ENCODE measurements at regions not wholly inside any gene's neighbourhood (a gene's known extent, or its start where the extent isn't known, plus 50 kb on each side); places are given as distances from the start of the nearest gene placed in this dataset.

DNA sequence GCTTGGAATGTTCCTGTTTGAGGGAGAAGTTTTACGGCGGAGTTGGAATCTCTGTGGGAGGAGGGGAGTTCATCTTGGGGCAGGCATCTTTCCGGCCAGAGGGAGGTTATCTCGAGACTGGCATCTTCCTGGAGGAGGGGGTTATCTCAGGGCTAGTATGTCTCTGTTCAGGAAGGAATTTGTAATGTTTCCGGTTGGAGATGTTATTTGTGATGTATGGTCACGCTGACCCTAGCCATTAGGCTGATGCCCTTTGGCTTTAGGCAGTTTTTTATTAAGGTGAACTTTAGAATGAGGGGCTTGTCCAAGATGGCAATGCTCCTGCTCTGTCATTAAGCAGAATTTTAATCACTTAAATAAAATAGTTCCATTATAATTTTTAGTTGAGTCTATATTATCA, 449.7 kb downstream of the PCDH10 start:
- no peak overlapping the region for H3K4me2 ChIP-seq
- H3K27me3 ChIP-seq (ENCODE audit: insufficient read depth), result no peaks in the 10 kb centered on the region
- no peak for TF ChIP-seq RXRA (IDR thresholded peaks at IDR 0.05; ENCODE audit: borderline replicate concordance, low read depth)
- no peak for TF ChIP-seq TAF1 (IDR thresholded peaks at IDR 0.05; ENCODE audit: borderline replicate concordance, low read depth, low read length)
- TF ChIP-seq FOXJ3 (CRISPR knock-in tag; IDR thresholded peaks at IDR 0.05), result no peak
- TF ChIP-seq RAD21 (IDR thresholded peaks at IDR 0.05; ENCODE audit: low read length), result no peak
- no peak for TF ChIP-seq SIN3A (IDR thresholded peaks at IDR 0.05; ENCODE audit: borderline replicate concordance, low read depth, low read length)
- TF ChIP-seq GATA2 (CRISPR knock-in tag; IDR thresholded peaks at IDR 0.05), result no peak
- no peak for TF ChIP-seq FOXM1 (IDR thresholded peaks at IDR 0.05; ENCODE audit: low read depth)
- no peak overlapping the region for H3K9ac ChIP-seq
- DNase-seq, result no peak
- H3K4me3 ChIP-seq (ENCODE audit: low read depth in 2 of 2, low read length in 1 of 2), result no peak overlapping the region
- WGBS (ENCODE audit: low lambda C conversion rate), result 41% methylated on average over 6 of the region's 6 CpGs
- no peak overlapping the region for H3K27ac ChIP-seq (ENCODE audit: low read depth in 2 of 2, low read length in 1 of 2)
- POLR2A ChIA-PET, result no interaction called here
- no peaks in the 10 kb centered on the region for H3F3A ChIP-seq (replicated peaks; ENCODE audit: insufficient read depth)
- H4K20me1 ChIP-seq (ENCODE audit: insufficient read depth), result no peaks in the 10 kb centered on the region
- H3K4me1 ChIP-seq (ENCODE audit: control insufficient read depth in 1 of 2, insufficient read depth in 2 of 2, low read depth in 1 of 2, low read length in 1 of 2), result no peaks in the 10 kb centered on the region; a peak in 1 of 4 replicates
- H3K79me2 ChIP-seq (ENCODE audit: insufficient read depth), result no peaks in the 10 kb centered on the region
- H2AFZ ChIP-seq (ENCODE audit: low read depth), result no peak overlapping the region
- H3K9me2 ChIP-seq, result no peaks in the 10 kb centered on the region
- no peaks in the 10 kb centered on the region for H3K36me3 ChIP-seq (replicated peaks in 1 of 2; ENCODE audit: control insufficient read depth in 1 of 2, insufficient read depth in 2 of 2, low read length in 1 of 2)
- CTCF ChIA-PET, result no interaction called here
- no peaks in the 10 kb centered on the region for H3K9me3 ChIP-seq

DNA sequence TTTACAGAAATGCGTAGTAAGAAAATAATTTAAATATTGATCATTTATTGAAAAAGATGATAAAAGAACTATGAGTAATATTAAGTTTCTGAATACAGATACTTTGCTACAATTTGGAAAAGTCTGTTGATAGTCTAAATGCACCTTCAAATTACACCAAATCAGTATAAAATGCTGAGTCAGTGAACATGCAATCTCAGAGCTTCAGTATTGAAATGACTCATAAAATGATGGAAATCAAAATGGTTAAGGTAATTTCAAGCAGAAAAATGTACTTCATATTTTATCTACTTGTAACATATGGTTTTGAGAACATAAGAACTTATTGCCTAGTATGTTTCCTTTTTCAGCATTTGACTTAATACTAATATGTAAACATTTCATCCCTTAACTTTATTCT, 448.2 kb downstream of the PCDH10 start:
- DNase-seq, result no peak
- ChIA-PET POLR2A (no interaction called here), CTCF (no interaction called here)
- Histone ChIP-seq H2AFZ (ENCODE audit: low read depth) (no peak overlapping the region), H3K36me3 (replicated peaks in 1 of 2; ENCODE audit: control insufficient read depth in 1 of 2, insufficient read depth in 2 of 2, low read length in 1 of 2) (no peaks in the 10 kb centered on the region), H3K9ac (no peak overlapping the region), H3K4me3 (ENCODE audit: low read depth in 2 of 2, low read length in 1 of 2) (no peak overlapping the region), H3K4me1 (ENCODE audit: control insufficient read depth in 1 of 2, insufficient read depth in 2 of 2, low read depth in 1 of 2, low read length in 1 of 2) (no peaks in the 10 kb centered on the region; a peak in 1 of 4 replicates), H4K20me1 (ENCODE audit: insufficient read depth) (no peaks in the 10 kb centered on the region), H3K79me2 (ENCODE audit: insufficient read depth) (no peaks in the 10 kb centered on the region), H3K4me2 (no peak overlapping the region), H3F3A (replicated peaks; ENCODE audit: insufficient read depth) (no peaks in the 10 kb centered on the region), H3K27me3 (ENCODE audit: insufficient read depth) (no peaks in the 10 kb centered on the region), H3K9me2 (no peaks in the 10 kb centered on the region), H3K9me3 (no peaks in the 10 kb centered on the region), H3K27ac (ENCODE audit: low read depth in 2 of 2, low read length in 1 of 2) (no peak overlapping the region)
- TF ChIP-seq EZH2phosphoT487 (IDR thresholded peaks at IDR 0.05; ENCODE audit: borderline replicate concordance, low read depth) (no peak), RFX5 (IDR thresholded peaks at IDR 0.05; ENCODE audit: low read length) (no peak), TAF1 (IDR thresholded peaks at IDR 0.05; ENCODE audit: borderline replicate concordance, low read depth, low read length) (no peak), TEAD4 (IDR thresholded peaks at IDR 0.05; ENCODE audit: borderline replicate concordance, insufficient read depth) (no peak), FOSL2 (IDR thresholded peaks at IDR 0.05; ENCODE audit: borderline replicate concordance, low read depth) (no peak), RAD21 (IDR thresholded peaks at IDR 0.05; ENCODE audit: low read length) (no peak), NRF1 (IDR thresholded peaks at IDR 0.05; ENCODE audit: low read depth, low read length) (no peak), FOXJ3 (CRISPR knock-in tag; IDR thresholded peaks at IDR 0.05) (no peak), CHD2 (IDR thresholded peaks at IDR 0.05; ENCODE audit: low read length, partially characterized antibody) (no peak), FOXM1 (IDR thresholded peaks at IDR 0.05; ENCODE audit: low read depth) (no peak), SIN3A (IDR thresholded peaks at IDR 0.05; ENCODE audit: borderline replicate concordance, low read depth, low read length) (no peak), ELF1 (IDR thresholded peaks at IDR 0.05) (no peak), YY1 (IDR thresholded peaks at IDR 0.05; ENCODE audit: low read depth) (no peak), RXRA (IDR thresholded peaks at IDR 0.05; ENCODE audit: borderline replicate concordance, low read depth) (no peak), MXI1 (IDR thresholded peaks at IDR 0.05; ENCODE audit: low read depth, low read length) (no peak)
- TF ChIP-seq, protein P1, sequence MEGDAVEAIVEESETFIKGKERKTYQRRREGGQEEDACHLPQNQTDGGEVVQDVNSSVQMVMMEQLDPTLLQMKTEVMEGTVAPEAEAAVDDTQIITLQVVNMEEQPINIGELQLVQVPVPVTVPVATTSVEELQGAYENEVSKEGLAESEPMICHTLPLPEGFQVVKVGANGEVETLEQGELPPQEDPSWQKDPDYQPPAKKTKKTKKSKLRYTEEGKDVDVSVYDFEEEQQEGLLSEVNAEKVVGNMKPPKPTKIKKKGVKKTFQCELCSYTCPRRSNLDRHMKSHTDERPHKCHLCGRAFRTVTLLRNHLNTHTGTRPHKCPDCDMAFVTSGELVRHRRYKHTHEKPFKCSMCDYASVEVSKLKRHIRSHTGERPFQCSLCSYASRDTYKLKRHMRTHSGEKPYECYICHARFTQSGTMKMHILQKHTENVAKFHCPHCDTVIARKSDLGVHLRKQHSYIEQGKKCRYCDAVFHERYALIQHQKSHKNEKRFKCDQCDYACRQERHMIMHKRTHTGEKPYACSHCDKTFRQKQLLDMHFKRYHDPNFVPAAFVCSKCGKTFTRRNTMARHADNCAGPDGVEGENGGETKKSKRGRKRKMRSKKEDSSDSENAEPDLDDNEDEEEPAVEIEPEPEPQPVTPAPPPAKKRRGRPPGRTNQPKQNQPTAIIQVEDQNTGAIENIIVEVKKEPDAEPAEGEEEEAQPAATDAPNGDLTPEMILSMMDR (IDR thresholded peaks at IDR 0.05), result no peak
- TF ChIP-seq, protein P2, sequence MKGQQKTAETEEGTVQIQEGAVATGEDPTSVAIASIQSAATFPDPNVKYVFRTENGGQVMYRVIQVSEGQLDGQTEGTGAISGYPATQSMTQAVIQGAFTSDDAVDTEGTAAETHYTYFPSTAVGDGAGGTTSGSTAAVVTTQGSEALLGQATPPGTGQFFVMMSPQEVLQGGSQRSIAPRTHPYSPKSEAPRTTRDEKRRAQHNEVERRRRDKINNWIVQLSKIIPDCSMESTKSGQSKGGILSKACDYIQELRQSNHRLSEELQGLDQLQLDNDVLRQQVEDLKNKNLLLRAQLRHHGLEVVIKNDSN (IDR thresholded peaks at IDR 0.05; ENCODE audit: borderline replicate concordance, low read depth), result no peak
- TF ChIP-seq, protein P3, sequence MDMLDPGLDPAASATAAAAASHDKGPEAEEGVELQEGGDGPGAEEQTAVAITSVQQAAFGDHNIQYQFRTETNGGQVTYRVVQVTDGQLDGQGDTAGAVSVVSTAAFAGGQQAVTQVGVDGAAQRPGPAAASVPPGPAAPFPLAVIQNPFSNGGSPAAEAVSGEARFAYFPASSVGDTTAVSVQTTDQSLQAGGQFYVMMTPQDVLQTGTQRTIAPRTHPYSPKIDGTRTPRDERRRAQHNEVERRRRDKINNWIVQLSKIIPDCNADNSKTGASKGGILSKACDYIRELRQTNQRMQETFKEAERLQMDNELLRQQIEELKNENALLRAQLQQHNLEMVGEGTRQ (IDR thresholded peaks at IDR 0.05; ENCODE audit: borderline replicate concordance, low read depth, low read length), result no peak
- WGBS (ENCODE audit: low lambda C conversion rate), result 58% methylated on average over 1 of the region's 1 CpG
